Brain microvascular endothelial cell (primary cell): ENCODE measurements at regions not wholly inside any gene's neighbourhood (a gene's known extent, or its start where the extent isn't known, plus 50 kb on each side); places are given as distances from the start of the nearest gene placed in this dataset.

ENCODE experiments used
- DNase-seq: peaks from one replicate; pipeline ENCODE4 v3.0.0-alpha.2; 2020
- H3K27ac ChIP-seq: fragments of 250-450 bp; sonication (Bioruptor Pico); 2 replicates; pipeline ENCODE4 v1.5.1; 2020; ENCODE audit warnings: mild to moderate bottlenecking, moderate library complexity
- H3K27me3 ChIP-seq: fragments of 250-450 bp; sonication (Bioruptor Pico); replicated peaks from 2 replicates; pipeline ENCODE4 v1.5.1; 2020; ENCODE audit warnings: mild to moderate bottlenecking
- H3K36me3 ChIP-seq: fragments of 250-450 bp; sonication (Bioruptor Pico); replicated peaks from 2 replicates; pipeline ENCODE4 v1.5.1; 2020; ENCODE audit warnings: mild to moderate bottlenecking
- H3K4me3 ChIP-seq: 2 replicates; pipeline ENCODE4 v1.5.1; 2011; ENCODE audit warnings: low read depth, mild to moderate bottlenecking, control low read depth, low read length, moderate library complexity
- in situ Hi-C: cut with HindIII; loops from 2 replicates; pipeline ENCODE4 v1.10.0; 2017; ENCODE audit warnings: low sequenced_read_pairs, low pct_ligation_motif_present
- TF ChIP-seq, protein P1 (sequence below): IDR thresholded peaks from 2 replicates; pipeline ENCODE4 v1.5.1; 2011; ENCODE audit warnings: low read depth, mild to moderate bottlenecking, moderate library complexity, low read length, control low read depth, inconsistent platforms; ENCODE audit errors: missing control alignments

DNA sequence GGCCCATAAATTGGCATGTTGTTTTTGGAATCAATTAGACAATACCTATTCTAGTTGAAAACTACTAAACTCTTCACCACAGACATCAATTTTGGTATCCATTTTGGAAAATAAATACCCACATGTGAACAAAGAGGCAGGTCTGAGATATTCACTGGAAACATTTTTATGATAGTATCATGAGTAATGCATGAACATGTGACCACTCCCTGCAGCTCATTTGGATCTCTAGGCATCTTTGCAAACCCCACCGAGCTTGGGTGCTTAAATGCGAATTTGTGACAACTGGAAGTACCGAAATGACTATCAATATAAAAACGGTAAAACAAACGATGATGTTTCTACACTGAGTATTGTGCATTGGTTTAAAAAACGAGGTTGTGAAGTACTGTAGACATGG, 285.2 kb downstream of the IRF8 start:
- in situ Hi-C loops: no loop called here
- Histone ChIP-seq H3K27me3 (no peaks in the 10 kb centered on the region), H3K4me3 (no peak overlapping the region), H3K27ac (no peak overlapping the region), H3K36me3 (no peaks in the 10 kb centered on the region)
- TF ChIP-seq, protein P1, sequence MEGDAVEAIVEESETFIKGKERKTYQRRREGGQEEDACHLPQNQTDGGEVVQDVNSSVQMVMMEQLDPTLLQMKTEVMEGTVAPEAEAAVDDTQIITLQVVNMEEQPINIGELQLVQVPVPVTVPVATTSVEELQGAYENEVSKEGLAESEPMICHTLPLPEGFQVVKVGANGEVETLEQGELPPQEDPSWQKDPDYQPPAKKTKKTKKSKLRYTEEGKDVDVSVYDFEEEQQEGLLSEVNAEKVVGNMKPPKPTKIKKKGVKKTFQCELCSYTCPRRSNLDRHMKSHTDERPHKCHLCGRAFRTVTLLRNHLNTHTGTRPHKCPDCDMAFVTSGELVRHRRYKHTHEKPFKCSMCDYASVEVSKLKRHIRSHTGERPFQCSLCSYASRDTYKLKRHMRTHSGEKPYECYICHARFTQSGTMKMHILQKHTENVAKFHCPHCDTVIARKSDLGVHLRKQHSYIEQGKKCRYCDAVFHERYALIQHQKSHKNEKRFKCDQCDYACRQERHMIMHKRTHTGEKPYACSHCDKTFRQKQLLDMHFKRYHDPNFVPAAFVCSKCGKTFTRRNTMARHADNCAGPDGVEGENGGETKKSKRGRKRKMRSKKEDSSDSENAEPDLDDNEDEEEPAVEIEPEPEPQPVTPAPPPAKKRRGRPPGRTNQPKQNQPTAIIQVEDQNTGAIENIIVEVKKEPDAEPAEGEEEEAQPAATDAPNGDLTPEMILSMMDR: no peak
- DNase-seq: no peak

DNA sequence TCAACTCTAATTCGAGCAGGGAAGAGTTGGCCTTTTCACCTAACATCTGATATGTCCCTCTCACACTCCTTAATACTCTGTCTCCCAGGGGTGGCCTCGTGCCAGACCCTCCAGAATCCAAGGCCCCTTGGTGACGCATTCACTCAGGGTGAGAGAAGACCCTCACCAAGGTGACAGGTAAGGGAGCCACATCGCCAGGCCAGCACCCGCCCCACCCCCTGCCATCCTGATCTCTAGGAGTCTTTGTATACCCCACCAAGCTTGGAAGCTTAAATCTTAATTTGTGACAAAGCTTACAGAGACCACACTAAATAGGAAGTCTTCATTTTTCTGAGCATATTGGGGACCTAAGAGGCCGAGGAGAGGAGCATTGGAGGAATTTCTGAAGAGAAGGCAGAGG, 286.1 kb downstream of the IRF8 start:
- TF ChIP-seq, protein P1: no peak
- in situ Hi-C loops: no loop called here
- Histone ChIP-seq H3K4me3 (no peak overlapping the region), H3K36me3 (no peaks in the 10 kb centered on the region), H3K27me3 (no peaks in the 10 kb centered on the region), H3K27ac (no peak overlapping the region)
- no peak for DNase-seq

DNA sequence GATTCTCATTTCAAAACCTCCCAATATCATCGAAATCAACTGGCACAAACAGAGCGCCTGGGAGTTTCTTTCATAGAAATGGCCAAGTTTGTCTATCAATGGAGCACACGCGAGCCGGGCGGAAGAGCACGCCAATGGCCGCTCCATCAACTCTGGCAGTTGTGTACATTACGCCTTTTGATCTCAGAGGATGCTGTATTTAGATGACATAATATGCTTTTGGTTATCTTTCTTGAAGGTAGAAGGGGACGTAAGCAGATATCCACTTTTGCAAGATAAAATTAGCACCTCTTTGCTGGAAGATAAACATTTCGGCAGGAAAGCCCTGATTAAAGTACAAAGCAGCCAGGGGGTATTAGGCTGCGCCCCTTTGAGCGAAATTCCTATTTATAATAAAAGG, 287.4 kb downstream of the IRF8 start:
- in situ Hi-C loops: no loop called here
- H3K27ac ChIP-seq: no peak overlapping the region
- no peaks in the 10 kb centered on the region for H3K36me3 ChIP-seq
- no peak for DNase-seq
- H3K4me3 ChIP-seq: no peak overlapping the region
- peaks cover 7% of the 10 kb centered on the region for H3K27me3 ChIP-seq
- TF ChIP-seq, protein P1: no peak

DNA sequence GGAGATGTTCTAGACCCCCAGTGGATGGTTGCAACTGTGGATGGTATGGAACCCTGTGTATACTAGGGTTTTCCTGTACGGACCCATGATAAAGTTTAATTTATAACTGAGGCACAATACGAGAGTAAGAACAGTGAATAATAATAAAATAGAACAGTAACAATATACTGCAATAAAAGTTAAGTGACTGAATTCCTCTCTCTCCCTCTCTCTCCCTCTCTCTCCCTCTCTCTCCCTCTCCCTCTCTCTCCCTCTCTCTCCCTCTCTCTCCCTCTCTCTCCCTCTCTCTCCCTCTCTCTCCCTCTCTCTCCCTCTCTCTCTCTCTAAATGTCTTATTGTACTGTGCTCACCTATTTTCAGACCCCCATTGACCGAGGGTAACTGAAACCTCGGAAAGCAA, 291.0 kb downstream of the IRF8 start:
- peaks cover 24% of the 10 kb centered on the region for H3K27me3 ChIP-seq

DNA sequence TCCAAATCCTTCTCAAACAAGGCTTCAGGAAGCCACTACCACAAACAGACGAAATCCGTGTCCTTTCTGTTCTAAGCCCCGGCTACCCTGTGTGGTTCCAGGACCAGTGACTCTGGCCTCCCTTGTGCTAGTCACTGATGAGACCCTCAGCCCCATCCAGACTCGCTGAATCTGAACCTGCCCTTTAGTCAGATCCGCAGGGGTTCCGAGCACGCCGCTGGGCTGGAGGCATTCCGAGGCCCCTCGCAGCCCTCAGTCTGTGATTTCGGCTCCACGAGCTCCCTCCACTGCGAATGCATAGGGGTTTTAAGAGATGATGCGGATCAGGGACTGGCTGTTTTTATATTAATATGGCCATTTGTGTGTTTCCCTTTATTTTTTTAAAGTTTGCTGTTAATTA, 292.7 kb downstream of the IRF8 start:
- TF ChIP-seq, protein P1: no peak
- no peaks in the 10 kb centered on the region for H3K36me3 ChIP-seq
- DNase-seq: no peak
- no peak overlapping the region for H3K4me3 ChIP-seq
- no peak overlapping the region for H3K27ac ChIP-seq
- in situ Hi-C loops: no loop called here
- peaks cover 24% of the 10 kb centered on the region for H3K27me3 ChIP-seq

More for the DNA sequence above, 291.0 kb downstream of the IRF8 start:
- in situ Hi-C loops: no loop called here
- Histone ChIP-seq H3K4me3 (no peak overlapping the region), H3K36me3 (no peaks in the 10 kb centered on the region), H3K27ac (no peak overlapping the region)
- TF ChIP-seq, protein P1: no peak
- DNase-seq: no peak

GRCh38 chr16:86193528-86194193, 294.7 kb downstream of the IRF8 start:
- Histone ChIP-seq H3K36me3 (no peaks in the 10 kb centered on the region), H3K4me3 (no peak overlapping the region), H3K27ac (no peak overlapping the region), H3K27me3 (peaks cover 32% of the 10 kb centered on the region)
- no peak for DNase-seq
- TF ChIP-seq, protein P1: no peak
- in situ Hi-C loops: no loop called here
